Activated naive CD4-positive, alpha-beta T cell treated with anti-CD3 and anti-CD28 coated beads for 36 hours (primary cell): ENCODE measurements at regions not wholly inside any gene's neighbourhood (a gene's known extent, or its start where the extent isn't known, plus 50 kb on each side); places are given as distances from the start of the nearest gene placed in this dataset.
"Not testable (repeated sequence)": the region's sequence is repeated elsewhere in the genome, so short reads cannot be mapped to it uniquely, and the experiment has no call there.

ENCODE experiments used
- CTCF ChIA-PET: fragments of 350-600 bp; sonication (Branson Sonifier 250); formaldehyde crosslinking; loops from one replicate; lab custom pipeline; 2021; ENCODE audit warnings: antibody characterized with exemption; lab: Charles Lee
- DNase-seq: peaks from one replicate; pipeline ENCODE4 v3.0.0-alpha.2; 2020
- H3K27ac Mint-ChIP-seq: one replicate; pipeline ENCODE4 v1.8.0; 2021; ENCODE audit warnings: mild to moderate bottlenecking, mixed read lengths
- H3K27me3 Mint-ChIP-seq: one replicate; pipeline ENCODE4 v1.8.0; 2021; ENCODE audit warnings: low read depth, mixed read lengths
- H3K36me3 Mint-ChIP-seq: one replicate; pipeline ENCODE4 v1.8.0; 2021; ENCODE audit warnings: low read depth, mixed read lengths
- H3K4me1 Mint-ChIP-seq: one replicate; pipeline ENCODE4 v1.8.0; 2021; ENCODE audit warnings: low read depth, mixed read lengths
- H3K4me3 Mint-ChIP-seq: one replicate; pipeline ENCODE4 v1.8.0; 2021; ENCODE audit warnings: mild to moderate bottlenecking, moderate library complexity, mixed read lengths
- H3K9me3 Mint-ChIP-seq: one replicate; pipeline ENCODE4 v1.8.0; 2021; ENCODE audit warnings: mixed read lengths
- intact Hi-C: fragments of 100-400 bp; cut with micrococcal nuclease; formaldehyde crosslinking; loops from one replicate; pipeline ENCODE4 v1.15.1; 2023

- Mint-ChIP-seq H3K27ac (no peak overlapping the region), H3K36me3 (no peaks in the 10 kb centered on the region), H3K4me3 (no peak overlapping the region), H3K27me3 (no peaks in the 10 kb centered on the region), H3K4me1 (no peaks in the 10 kb centered on the region), H3K9me3 (peaks cover 12% of the 10 kb centered on the region)
- intact Hi-C loops, result no loop called here
- CTCF ChIA-PET, result no interaction called here
- DNase-seq, result no peak
These were observed 613.3 kb downstream of the FLRT2 start for GRCh38 chr14:86143248-86143647.

DNA sequence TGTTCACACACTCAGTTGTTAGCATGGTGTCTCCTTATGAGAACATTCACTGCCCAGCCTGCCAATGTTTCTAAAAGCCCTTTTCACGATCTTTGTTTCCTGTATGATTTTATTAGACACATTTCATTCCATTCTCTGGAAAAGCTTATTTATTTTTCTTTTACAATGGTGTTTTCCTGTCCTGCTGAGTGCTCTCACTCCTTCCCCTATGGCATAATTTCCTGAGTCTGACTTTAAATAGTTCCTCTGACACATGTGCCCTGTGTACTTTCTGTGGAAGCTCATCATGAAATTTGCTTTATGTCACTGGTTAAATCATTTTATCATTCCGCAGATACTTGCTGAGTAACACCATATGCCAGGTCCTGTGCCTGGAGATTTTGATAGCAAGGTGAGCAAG is 612.0 kb downstream of the FLRT2 start:
- DNase-seq, result no peak
- CTCF ChIA-PET, result no interaction called here
- Mint-ChIP-seq H3K27ac (no peak overlapping the region), H3K36me3 (no peaks in the 10 kb centered on the region), H3K4me3 (no peak overlapping the region), H3K4me1 (no peaks in the 10 kb centered on the region), H3K27me3 (no peaks in the 10 kb centered on the region), H3K9me3 (peaks cover 19% of the 10 kb centered on the region)
- intact Hi-C loops, result no loop called here

DNA sequence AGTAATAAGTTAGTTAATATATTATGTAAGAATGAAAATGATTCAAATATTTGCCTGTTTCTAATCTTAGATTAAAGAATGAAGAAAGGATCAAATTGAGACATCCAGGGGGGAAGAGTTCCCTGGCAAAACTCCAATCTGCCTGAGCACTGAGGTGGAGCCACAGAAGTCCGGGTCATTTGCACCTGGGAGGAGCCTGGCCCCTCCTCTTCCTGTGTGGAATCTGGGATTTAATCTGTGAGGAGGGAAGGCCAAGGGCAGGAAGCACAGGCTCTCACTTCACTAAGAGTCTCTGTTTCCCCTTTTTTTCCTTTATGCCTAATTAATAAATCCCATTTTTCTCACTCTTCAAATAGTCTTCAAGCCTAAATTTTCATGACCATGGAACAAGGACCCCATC is 599.5 kb downstream of the FLRT2 start:
- Mint-ChIP-seq H3K27me3 (no peaks in the 10 kb centered on the region), H3K4me1 (no peaks in the 10 kb centered on the region), H3K36me3 (peaks cover 21% of the 10 kb centered on the region), H3K4me3 (no peak overlapping the region), H3K27ac (no peak overlapping the region), H3K9me3 (peaks cover 7% of the 10 kb centered on the region)
- DNase-seq, result no peak
- intact Hi-C loops, result no loop called here
- CTCF ChIA-PET, result no interaction called here

DNA sequence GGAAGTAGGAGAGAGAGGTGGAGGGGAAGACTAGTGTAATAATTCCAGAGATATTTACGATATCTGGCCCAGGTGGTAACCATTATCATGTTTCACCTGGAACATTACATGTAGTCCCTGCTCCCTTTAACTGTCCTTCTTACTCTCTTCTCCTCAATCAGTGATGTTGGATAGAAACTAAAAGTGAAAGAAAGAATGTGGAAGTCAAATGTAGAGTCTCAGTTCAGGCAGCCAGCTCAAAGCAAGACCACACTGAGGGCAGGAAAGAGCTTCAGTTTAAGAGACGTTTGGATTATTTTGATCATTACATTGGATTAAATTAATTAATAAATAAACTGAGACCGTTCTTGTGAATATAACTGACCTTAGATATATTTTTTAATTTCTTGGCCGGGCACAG is 594.4 kb downstream of the FLRT2 start:
- H3K27ac Mint-ChIP-seq, result no peak overlapping the region
- H3K4me1 Mint-ChIP-seq, result no peaks in the 10 kb centered on the region
- H3K9me3 Mint-ChIP-seq, result peaks cover 9% of the 10 kb centered on the region
- CTCF ChIA-PET, result interaction anchor here (0.7 kb wide), 1 partner anchor 20 kb away, joined by 3 read pairs; no protein-coding TSS in a partner anchor
- H3K36me3 Mint-ChIP-seq, result peaks cover 13% of the 10 kb centered on the region
- H3K27me3 Mint-ChIP-seq, result no peaks in the 10 kb centered on the region
- intact Hi-C loops, result no loop called here
- no peak for DNase-seq
- H3K4me3 Mint-ChIP-seq, result no peak overlapping the region

GRCh38 chr14:86115972-86116371 is 586.0 kb downstream of the FLRT2 start:
- Mint-ChIP-seq H3K9me3 (peaks cover 4% of the 10 kb centered on the region), H3K4me3 (no peak overlapping the region), H3K27me3 (no peaks in the 10 kb centered on the region), H3K36me3 (peaks cover 12% of the 10 kb centered on the region), H3K4me1 (no peaks in the 10 kb centered on the region), H3K27ac (no peak overlapping the region)
- intact Hi-C loops, result no loop called here
- no peak for DNase-seq
- CTCF ChIA-PET, result no interaction called here

DNA sequence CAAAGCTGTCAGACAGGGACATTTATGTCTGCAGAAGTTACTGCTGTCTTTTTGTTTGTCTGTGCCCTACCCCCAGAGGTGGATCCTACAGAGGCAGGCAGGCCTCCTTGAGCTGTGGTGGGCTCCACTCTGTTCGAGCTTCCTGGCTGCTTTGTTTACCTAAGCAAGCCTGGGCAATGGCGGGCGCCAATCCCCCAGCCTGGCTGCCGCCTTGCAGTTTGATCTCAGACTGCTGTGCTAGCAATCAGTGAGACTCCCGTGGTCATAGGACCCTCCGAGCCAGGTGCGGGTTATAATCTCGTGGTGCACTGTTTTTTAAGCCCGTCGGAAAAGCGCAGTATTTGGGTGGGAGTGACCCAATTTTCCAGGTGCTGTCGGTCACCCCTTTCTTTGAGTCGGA is 580.9 kb downstream of the FLRT2 start:
- H3K27ac Mint-ChIP-seq, DNase-seq, H3K4me1 Mint-ChIP-seq, H3K4me3 Mint-ChIP-seq, intact Hi-C loops, CTCF ChIA-PET, H3K36me3 Mint-ChIP-seq, H3K27me3 Mint-ChIP-seq, H3K9me3 Mint-ChIP-seq: not testable (repeated sequence)

- Mint-ChIP-seq H3K4me1 (no peaks in the 10 kb centered on the region), H3K4me3 (no peak overlapping the region), H3K27ac (no peak overlapping the region), H3K27me3 (no peaks in the 10 kb centered on the region), H3K9me3 (peaks cover 14% of the 10 kb centered on the region), H3K36me3 (peaks cover 8% of the 10 kb centered on the region)
- no peak for DNase-seq
- intact Hi-C loops, result no loop called here
- CTCF ChIA-PET, result no interaction called here
These were observed 574.8 kb downstream of the FLRT2 start for GRCh38 chr14:86104691-86105265.

GRCh38 chr14:86094512-86094911 is 564.6 kb downstream of the FLRT2 start:
- Mint-ChIP-seq H3K4me3 (no peak overlapping the region), H3K4me1 (peaks cover 2% of the 10 kb centered on the region), H3K27me3 (no peaks in the 10 kb centered on the region), H3K27ac (no peak overlapping the region), H3K9me3 (peaks cover 7% of the 10 kb centered on the region), H3K36me3 (peaks cover 10% of the 10 kb centered on the region)
- DNase-seq, result no peak
- intact Hi-C loops, result no loop called here
- CTCF ChIA-PET, result no interaction called here

GRCh38 chr14:86091811-86092210 is 561.9 kb downstream of the FLRT2 start:
- intact Hi-C loops, result no loop called here

GRCh38 chr14:86088156-86088555 is 558.2 kb downstream of the FLRT2 start:
- Mint-ChIP-seq H3K4me3 (no peak overlapping the region), H3K27me3 (no peaks in the 10 kb centered on the region), H3K27ac (no peak overlapping the region), H3K9me3 (peaks cover 2% of the 10 kb centered on the region), H3K4me1 (no peaks in the 10 kb centered on the region), H3K36me3 (peaks cover 5% of the 10 kb centered on the region)
- intact Hi-C loops, result no loop called here
- CTCF ChIA-PET, result no interaction called here
- no peak for DNase-seq

More at GRCh38 chr14:86091811-86092210, 561.9 kb downstream of the FLRT2 start:
- H3K36me3 Mint-ChIP-seq, result peaks cover 8% of the 10 kb centered on the region
- H3K27ac Mint-ChIP-seq, result no peak overlapping the region
- CTCF ChIA-PET, result interaction anchor here (1.0 kb wide), 1 partner anchor 53 kb away, joined by 3 read pairs; no protein-coding TSS in a partner anchor
- no peak overlapping the region for H3K4me3 Mint-ChIP-seq
- H3K27me3 Mint-ChIP-seq, result no peaks in the 10 kb centered on the region
- H3K4me1 Mint-ChIP-seq, result peaks cover 2% of the 10 kb centered on the region
- no peak for DNase-seq
- H3K9me3 Mint-ChIP-seq, result peaks cover 4% of the 10 kb centered on the region

GRCh38 chr14:86087377-86087776 is 557.4 kb downstream of the FLRT2 start:
- Mint-ChIP-seq H3K4me3 (no peak overlapping the region), H3K9me3 (no peaks in the 10 kb centered on the region), H3K27me3 (no peaks in the 10 kb centered on the region), H3K4me1 (no peaks in the 10 kb centered on the region), H3K27ac (no peak overlapping the region), H3K36me3 (peaks cover 4% of the 10 kb centered on the region)
- DNase-seq, result no peak
- CTCF ChIA-PET, result no interaction called here
- intact Hi-C loops, result no loop called here

- CTCF ChIA-PET, result no interaction called here
- no peak for DNase-seq
- Mint-ChIP-seq H3K4me3 (no peak overlapping the region), H3K4me1 (no peaks in the 10 kb centered on the region), H3K27ac (no peak overlapping the region), H3K27me3 (no peaks in the 10 kb centered on the region), H3K36me3 (peaks cover 6% of the 10 kb centered on the region), H3K9me3 (no peaks in the 10 kb centered on the region)
- intact Hi-C loops, result no loop called here
These were observed 557.0 kb downstream of the FLRT2 start for GRCh38 chr14:86086962-86087361.

DNA sequence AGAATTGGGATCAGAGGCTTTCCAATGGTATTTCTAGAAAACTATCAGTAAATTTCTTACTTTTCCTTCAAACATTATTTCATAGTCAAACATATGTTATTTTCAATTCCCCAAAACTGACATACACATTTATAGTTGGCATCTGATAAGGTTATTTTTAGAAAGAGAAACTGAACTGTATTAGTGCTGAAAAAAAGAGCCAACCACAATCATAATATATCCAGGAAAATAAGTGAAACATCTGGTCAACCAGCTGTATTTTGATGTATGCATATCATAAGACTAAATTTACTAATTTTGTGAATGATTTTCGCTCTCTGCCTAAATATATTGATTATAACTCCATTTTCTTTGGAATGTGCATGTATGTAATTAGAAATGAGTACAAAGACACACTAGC is 554.2 kb downstream of the FLRT2 start:
- H3K27ac Mint-ChIP-seq, result no peak overlapping the region
- peaks cover 15% of the 10 kb centered on the region for H3K36me3 Mint-ChIP-seq
- no peak overlapping the region for H3K4me3 Mint-ChIP-seq
- H3K4me1 Mint-ChIP-seq, result no peaks in the 10 kb centered on the region
- no peak for DNase-seq
- H3K9me3 Mint-ChIP-seq, result peaks cover 2% of the 10 kb centered on the region
- CTCF ChIA-PET, result no interaction called here
- intact Hi-C loops, result no loop called here
- no peaks in the 10 kb centered on the region for H3K27me3 Mint-ChIP-seq
